ENCODE measurements at regions not wholly inside any gene's neighbourhood (a gene's known extent, or its start where the extent isn't known, plus 50 kb on each side); places are given as distances from the start of the nearest gene placed in this dataset.
"Not testable (repeated sequence)": the region's sequence is repeated elsewhere in the genome, so short reads cannot be mapped to it uniquely, and the experiment has no call there.

DNA sequence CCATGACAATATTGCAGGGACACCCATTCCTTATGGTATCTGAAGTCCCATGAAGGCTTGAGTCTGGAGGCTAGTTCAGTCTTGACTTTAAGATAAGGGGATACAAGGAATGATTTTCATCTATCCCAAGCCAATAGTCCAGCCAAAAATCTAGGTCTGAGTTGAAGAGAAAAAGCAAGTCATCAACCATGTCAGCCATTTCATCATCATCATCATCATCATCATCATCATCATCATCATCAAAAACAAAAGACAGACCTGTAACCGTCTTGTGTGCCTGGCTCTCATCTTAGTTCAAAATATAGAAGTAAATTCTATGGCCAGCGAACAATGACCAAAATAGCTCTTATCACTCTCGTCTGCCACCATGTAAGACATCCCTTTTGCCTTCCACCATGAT is 59.5 kb upstream of the FAM90A26 start:
- not testable (repeated sequence) for DNase-seq (ENCODE audit: extremely low read depth in 1 of 2, low read depth in 1 of 2)

DNA sequence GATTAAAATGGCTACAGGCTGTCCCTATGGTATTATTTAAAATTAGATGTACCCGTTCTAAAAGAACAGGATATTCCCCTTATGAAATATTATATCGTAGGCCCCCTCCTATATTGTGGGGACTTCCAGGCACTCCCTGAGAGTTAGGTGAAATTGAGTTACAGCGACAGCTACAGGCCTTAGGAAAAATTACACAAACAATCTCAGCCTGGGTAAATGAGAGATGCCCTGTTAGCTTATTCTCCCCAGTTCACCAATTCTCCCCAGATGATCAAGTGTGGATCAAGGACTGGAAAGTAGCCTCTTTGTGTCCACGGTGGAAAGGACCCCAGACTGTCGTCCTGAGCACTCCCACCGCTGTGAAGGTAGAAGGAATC is 67.1 kb upstream of the FAM90A26 start:
- DNase-seq (ENCODE audit: extremely low read depth in 1 of 2, low read depth in 1 of 2): not testable (repeated sequence)

DNA sequence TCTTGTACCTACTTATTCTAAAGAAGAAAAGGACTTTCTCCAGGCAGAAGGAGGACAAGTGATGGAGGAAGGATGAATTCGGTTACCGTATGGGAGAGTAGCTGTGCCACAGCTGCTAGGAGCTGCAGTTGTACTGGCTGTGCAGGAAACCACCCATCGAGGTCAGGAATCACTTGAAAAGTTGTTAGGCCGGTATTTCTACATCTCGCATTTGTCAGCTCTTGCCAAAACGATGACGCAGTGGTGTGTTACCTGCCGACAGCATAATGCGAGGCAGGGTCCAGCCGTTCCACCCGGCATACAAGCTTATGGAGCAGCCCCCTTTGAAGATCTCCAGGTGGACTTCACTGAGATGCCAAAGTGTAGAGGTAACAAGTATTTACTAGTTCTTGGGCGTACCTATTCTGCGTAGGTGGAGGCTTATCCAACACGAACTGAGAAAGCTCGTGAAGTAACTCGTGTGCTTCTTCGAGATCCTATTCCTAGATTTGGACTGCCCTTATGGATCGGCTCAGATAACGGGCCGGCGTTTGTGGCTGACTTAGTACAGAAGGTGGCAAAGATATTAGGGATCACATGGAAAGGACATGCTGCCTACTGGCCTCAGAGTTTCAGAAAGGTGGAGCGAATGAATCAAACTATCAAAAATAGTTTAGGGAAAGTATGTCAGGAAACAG is 67.6 kb upstream of the FAM90A26 start:
- not testable (repeated sequence) for DNase-seq (ENCODE audit: extremely low read depth in 1 of 2, low read depth in 1 of 2)

DNA sequence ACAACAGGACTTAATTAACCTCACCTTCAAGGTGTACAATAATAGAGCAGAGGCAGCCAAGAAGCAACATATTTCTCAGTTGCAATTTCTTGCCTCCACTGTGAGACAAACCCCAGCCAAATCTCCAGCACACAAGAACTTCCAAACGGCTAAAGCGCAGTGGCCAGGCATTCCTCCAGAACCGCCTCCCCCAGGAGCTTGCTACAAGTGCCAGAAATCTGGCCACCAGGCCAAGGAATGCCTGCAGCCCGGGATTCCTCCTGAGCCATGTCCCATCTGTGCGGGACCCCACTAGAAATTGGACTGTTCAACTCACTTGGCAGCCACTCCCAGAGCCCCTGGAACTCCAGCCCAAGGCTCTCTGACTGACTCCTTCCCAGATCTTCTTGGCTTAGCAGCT is 73.9 kb upstream of the FAM90A26 start:
- not testable (repeated sequence) for DNase-seq (ENCODE audit: extremely low read depth in 1 of 2, low read depth in 1 of 2)

DNA sequence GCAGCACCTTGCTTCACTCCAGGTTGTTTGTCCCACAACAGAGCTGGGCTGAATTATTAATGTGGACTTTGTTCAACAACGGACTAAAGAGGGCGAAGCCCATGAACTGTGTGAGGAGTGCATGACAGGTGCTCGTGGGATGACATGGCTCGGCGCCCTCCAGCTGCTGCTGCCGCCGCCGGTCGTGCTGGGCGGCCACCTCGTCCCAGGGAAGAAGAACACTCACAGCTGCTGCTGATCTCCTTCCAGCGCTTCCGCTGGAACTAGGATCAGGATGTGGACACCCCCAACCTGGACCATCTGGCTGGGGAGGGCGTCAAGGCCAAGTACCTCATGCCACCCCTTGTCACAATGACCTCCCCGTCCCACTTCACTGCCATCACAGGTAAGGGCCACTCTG is 91.4 kb upstream of the FAM90A26 start:
- not testable (repeated sequence) for DNase-seq (ENCODE audit: extremely low read depth in 1 of 2, low read depth in 1 of 2)

DNA sequence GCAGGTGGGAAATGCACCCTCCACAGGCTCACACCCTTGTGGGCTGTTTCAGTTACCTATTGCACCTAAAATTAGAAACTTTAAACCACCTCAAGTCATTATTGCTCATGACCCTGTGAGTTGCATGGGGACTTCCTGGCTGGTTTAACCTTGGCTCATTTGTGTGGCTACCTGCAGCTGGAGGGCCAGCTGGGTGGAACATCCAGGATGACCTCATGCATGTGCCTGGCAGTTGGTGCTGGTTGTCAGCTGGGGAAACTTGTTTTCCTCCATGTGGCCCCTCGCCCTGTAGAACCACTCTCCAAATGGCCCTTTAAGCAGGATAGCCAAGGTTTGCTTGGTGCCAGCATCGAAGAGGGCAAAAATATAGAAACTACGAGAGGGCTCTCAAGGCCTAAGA is 93.2 kb upstream of the FAM90A26 start:
- not testable (repeated sequence) for DNase-seq (ENCODE audit: extremely low read depth in 1 of 2, low read depth in 1 of 2)

DNA sequence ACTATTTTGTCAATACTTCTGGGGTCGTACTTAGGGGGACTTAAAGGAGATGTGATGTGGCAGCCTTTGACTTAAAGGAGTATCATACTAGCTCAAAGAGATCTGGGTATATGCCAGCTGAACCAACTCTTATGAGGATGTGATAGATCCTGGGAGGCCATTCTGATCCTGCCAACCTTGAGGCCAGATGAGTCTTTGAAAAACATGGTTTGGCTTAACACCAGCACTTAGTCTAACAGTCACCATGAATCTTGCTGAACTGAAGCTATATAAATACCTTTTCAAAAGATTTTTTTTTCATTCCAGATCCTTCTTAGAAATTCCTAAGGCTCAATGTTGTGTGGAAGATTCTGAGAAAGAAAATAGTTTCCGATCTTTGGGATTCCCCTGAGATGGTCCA is 93.7 kb upstream of the FAM90A26 start:
- DNase-seq (ENCODE audit: extremely low read depth in 1 of 2, low read depth in 1 of 2): not testable (repeated sequence)

DNA sequence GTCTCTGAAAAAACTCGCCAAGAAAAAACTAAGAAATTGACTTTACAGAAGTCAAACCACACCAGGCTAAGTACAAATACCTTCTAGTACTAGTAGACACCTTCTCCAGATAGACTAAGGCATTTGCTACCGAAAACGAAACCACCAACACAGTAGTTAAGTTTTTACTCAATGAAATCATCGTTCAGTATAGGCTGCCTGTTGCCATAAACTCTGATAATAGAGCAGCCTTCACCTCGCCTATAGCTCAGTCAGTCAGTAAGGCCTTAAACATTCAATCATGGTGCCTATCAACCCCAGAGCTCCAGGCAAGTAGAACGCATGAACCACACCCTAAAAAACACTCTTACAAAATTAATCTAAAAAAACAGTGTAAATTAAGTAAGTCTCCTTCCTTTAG is 96.8 kb upstream of the FAM90A26 start:
- not testable (repeated sequence) for DNase-seq (ENCODE audit: extremely low read depth in 1 of 2, low read depth in 1 of 2)

DNA sequence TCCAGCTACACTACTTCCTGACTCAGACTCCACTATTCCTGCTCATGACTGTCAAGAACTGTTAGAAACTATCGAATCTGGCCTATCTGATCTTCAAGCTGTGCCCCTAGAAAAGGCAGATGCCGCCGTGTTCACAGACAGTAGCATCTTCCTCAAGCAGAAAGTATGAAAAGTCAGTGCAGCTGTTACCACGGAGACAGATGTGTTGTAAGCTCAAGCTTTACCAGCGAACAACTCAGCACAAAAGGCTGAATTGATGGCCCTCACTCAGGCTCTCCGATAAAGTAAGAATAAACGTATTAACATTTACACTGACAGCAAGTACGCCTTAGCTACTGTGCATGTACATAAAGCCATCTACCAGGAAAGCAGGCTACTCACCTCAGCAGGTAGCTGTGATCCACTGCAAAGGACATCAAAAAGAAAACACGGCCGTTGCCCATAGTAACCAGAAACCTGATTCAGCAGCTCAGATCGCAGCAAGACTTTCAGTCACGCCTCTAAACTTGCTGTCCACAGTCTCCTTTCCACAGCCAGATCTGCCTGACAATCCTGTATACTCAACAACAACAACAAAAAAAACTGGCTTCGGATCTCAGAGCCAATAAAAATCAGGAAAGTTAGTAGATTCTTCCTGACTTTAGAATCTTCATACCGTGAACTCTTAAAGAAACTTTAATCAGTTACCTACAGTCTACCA is 97.5 kb upstream of the FAM90A26 start:
- not testable (repeated sequence) for DNase-seq (ENCODE audit: extremely low read depth in 1 of 2, low read depth in 1 of 2)

DNA sequence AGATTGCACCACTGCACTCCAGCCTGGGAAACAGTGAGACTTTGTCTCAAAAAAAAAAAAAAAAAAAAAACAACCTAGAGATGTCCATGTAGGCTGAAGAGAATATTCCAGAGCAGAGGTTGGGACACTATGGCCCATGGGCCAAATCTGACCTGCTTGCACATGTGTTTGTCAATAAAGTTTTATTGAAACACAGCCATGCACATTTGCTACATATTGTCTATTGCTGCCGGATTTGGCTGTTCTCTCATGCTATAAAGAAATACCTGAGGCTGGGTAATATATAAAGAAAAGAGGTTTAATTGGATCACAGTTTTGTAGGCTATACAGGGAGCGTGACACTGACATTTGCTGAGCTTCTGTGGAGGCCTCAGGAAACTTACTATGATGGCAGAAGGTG is 102.3 kb upstream of the FAM90A26 start:
- not testable (repeated sequence) for DNase-seq (ENCODE audit: extremely low read depth in 1 of 2, low read depth in 1 of 2)

DNA sequence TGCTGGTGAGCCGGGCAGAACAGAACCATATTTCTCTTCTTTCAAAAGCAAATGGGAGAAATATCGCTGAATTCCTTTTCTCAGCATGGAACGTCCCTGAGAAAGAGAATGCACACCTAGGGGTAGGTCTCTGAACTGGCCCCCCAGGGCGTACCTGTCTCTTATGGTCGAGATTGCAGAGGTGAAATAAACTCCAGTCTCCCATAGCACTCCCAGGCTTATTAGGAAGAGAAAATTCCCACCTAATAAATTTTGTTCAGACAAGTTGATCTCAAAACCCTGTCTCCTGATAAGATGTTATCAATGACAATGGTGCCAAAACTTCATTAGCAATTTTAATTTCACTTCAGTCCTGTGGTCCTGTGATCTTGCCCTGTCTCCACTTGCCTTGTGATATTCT is 106.6 kb upstream of the FAM90A26 start:
- not testable (repeated sequence) for DNase-seq (ENCODE audit: extremely low read depth in 1 of 2, low read depth in 1 of 2)

DNA sequence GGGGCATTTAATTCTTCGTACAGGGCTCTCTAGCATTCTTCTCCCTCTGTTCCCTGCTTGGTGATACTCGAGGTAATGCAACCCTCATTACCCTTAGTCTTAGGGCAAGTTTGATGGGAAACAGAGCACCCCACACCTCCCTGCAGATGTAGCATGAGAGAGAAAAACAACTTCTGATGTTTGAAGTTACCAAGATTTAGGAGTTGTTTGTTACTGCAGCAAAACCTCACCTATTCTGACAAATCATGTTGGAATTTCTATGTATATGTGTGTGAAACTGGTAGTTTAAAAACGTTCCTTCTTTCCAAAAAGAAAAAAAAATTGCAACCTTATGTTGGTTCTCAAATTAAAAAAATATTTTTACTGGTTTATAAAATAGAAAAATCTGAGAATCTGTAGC is 145.3 kb upstream of the FAM90A26 start:
- DNase-seq (ENCODE audit: extremely low read depth in 1 of 2, low read depth in 1 of 2): not testable (repeated sequence)

DNA sequence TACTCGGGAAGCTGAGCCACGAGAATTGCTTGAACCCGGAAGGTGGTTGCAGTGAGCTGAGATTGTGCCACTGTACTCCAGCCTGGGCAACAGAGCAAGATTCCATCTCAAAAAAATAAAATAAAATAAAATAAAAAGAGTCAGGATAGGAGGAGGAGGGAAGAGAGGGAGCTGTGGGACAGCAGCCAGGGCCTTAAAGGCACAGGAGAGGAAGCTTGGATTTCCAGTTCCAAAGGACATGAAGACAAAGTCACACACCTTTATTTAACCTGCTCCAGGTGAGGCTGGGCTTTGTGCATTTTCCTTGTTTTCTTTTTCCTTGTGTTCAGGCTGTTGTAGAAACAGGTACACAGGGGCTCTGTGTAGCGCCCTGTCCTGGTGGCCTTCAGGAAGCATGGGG is 138.2 kb upstream of the HMX1 start:
- DNase-seq (ENCODE audit: extremely low read depth in 1 of 2, low read depth in 1 of 2): not testable (repeated sequence)

DNA sequence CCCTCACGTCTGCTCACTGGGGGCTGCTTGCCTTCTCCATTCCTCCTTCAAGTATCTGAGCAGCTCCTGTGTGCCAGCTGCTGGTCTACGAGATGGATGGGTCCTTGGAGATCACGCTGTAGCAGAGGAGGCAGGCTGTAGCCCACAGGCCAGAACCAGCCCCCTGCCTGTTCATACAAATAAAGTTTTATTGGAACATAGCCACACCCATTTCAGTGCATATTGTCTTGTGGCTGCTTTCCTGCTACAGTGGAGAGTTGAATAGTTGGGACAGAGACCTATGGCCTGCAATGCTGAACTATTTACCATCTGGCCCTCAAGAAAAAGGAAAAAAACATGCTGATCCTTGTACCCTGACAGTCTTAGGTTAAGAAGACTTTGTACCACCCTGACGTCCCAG is 136.8 kb upstream of the HMX1 start:
- DNase-seq (ENCODE audit: extremely low read depth in 1 of 2, low read depth in 1 of 2): not testable (repeated sequence)

DNA sequence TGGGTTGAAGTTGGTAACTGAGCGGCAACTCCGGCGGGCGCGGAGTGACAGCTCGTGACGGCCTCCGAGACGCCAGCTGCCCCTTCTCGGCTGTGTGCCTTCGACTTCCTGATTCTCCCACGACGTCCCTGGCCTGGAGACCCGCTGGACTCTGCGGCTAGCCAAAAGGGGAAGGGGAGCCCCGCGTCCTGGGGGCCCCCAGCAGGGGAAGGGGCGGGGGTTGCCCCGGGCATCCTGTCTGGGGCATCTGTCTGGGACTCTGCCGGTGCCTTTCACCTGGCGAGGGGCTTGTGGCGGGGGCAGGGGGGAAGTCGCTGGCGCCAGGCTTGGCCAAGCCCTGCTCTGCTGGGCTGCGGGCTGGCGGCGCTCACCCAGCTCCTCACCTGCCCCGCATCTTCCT is 129.5 kb upstream of the HMX1 start:
- not testable (repeated sequence) for DNase-seq (ENCODE audit: extremely low read depth in 1 of 2, low read depth in 1 of 2)

DNA sequence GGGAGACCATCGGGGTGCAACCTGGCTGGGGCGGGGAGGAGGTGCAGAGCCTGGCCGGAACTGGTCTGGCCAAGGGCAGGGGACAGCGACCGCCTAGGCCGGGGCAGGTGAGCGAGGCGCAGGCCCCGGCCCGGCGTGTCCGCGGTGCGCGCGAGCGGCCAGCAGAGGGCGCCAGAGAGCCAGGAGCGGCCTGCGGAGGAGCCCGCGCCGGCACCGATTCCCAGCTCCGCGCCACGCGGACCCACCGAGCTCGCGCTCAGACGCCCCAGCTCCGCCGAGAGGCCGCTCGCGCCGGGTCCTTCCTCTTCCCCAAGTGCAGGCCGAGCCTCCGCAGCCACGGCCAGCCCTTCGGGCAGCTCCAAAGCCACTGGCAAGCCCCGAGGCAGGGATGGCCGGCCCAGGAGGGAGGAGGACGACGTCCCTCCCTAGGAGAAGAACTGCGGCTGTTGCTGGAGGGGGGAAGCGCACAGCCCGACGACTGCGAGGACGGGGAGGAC is 128.9 kb upstream of the HMX1 start:
- peak in 1 of 2 donors; percentile 26 for DNase-seq (ENCODE audit: extremely low read depth in 1 of 2, low read depth in 1 of 2)

DNA sequence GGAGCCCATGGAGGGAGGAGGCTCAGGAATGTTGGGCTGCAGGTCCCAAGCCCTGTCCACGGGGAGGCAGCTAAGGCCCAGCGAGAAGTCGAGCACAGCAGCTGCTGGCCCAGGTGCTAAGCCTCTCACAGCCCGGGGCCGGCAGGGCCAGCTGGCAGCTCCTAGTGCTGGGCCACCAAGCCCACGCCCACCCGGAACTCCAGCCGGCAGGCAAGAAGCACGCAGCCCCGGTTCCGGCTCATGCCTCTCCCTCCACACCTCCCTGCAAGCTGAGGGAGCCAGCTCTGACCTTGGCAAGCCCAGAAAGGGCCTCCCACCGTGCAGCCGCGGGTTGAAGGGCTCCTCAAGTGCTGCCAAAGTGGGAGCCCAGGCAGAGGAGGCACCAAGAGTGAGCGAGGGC is 121.3 kb upstream of the HMX1 start:
- DNase-seq (ENCODE audit: extremely low read depth in 1 of 2, low read depth in 1 of 2): not testable (repeated sequence)

DNA sequence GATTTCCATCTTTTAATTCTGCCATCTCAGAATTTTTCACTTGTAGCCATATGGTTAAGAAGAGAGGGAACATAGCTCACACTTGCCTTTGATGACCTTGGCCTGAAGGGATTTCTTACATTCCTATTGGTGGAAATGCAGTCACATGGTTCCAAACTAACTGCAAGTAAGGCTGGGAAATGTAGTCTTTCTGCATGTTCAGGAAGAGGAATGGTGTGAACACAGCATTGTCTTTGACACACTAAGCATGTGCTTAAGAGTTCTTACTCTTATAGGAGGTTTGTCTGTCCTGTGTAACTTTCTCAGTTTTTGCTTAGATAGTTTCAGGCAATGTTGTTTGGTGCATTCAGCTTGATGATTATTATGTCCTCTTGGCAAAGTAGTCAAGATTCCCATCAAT is 119.8 kb upstream of the HMX1 start:
- DNase-seq (ENCODE audit: extremely low read depth in 1 of 2, low read depth in 1 of 2): not testable (repeated sequence)

DNA sequence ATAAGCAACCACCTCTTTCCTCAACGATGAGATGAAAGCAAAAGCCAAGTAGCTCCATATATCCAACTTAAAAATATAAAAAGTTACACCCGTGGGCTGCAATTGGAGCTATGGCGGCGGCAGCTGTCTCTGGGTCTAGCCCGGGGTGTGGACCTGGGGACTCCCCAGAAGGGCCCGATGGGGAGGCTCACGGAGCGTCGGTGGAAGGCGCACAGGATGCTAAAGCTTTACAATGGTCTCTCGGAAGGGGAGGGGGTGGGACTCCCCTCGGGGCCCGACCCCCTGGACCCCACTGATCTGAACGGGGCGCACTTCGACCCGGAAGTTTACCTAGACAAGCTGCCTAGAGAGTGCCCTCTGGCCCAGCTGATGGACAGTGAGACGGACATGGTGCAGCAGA is 118.7 kb upstream of the HMX1 start:
- not testable (repeated sequence) for DNase-seq (ENCODE audit: extremely low read depth in 1 of 2, low read depth in 1 of 2)

DNA sequence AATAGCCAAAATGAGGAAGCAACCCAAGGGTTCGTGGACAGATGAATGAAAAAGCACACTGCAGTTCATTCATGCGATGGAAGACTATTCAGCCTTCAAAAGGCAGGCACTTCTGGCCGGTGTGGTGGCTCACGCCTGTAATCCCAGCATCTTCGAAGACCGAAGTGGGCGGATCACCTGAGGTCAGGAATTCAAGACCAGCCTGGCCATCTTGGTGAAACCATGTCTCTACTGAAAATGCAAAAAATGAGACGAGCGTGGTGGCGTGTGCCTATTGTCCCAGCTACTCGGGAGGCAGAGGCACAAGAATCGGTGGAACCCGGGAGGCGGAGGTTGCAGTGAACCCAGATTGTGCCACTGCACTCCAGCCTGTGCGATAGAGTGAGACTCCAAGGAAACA is 114.1 kb upstream of the HMX1 start:
- not testable (repeated sequence) for DNase-seq (ENCODE audit: extremely low read depth in 1 of 2, low read depth in 1 of 2)

DNA sequence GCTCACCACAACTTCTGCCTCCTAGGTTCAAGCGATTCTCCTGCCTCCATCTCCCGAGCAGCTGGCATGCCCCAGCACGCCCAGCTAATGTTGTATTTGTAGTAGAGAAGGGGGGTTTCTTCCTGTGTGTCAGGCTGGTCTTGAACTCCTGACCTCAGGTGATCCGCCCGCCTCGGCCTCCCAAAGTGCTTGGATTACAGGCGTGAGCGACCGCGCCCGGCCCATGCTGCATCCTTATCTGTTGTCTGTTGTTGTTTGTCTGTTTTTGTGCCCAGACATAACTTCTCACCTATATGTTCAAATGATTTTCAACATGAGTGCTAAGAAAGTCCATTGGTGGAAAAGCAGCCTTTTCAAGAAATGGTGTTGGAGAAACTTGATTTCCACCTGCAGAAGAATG is 113.0 kb upstream of the HMX1 start:
- not testable (repeated sequence) for DNase-seq (ENCODE audit: extremely low read depth in 1 of 2, low read depth in 1 of 2)

DNA sequence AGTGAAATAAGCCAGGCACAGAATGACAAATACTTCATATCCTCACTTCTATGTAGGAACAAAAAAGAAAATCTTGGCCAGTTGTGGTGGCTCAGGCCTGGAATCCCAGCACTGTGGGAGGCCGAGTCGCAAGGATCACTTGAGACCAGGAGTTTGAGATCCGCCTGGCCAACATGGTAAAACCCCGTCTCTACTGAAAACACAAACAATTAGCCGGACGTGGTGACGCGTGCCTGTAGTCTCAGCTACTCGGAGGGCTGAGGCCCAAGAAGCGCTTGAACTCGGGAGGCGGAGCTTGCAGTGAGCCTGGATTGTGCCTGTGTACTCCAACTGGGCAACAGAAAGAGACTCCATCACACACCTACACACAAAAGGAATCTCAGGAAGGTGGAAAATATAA is 112.3 kb upstream of the HMX1 start:
- not testable (repeated sequence) for DNase-seq (ENCODE audit: extremely low read depth in 1 of 2, low read depth in 1 of 2)
